ENCODE measurements at regions not wholly inside any gene's neighbourhood (a gene's known extent, or its start where the extent isn't known, plus 50 kb on each side); places are given as distances from the start of the nearest gene placed in this dataset.

DNA sequence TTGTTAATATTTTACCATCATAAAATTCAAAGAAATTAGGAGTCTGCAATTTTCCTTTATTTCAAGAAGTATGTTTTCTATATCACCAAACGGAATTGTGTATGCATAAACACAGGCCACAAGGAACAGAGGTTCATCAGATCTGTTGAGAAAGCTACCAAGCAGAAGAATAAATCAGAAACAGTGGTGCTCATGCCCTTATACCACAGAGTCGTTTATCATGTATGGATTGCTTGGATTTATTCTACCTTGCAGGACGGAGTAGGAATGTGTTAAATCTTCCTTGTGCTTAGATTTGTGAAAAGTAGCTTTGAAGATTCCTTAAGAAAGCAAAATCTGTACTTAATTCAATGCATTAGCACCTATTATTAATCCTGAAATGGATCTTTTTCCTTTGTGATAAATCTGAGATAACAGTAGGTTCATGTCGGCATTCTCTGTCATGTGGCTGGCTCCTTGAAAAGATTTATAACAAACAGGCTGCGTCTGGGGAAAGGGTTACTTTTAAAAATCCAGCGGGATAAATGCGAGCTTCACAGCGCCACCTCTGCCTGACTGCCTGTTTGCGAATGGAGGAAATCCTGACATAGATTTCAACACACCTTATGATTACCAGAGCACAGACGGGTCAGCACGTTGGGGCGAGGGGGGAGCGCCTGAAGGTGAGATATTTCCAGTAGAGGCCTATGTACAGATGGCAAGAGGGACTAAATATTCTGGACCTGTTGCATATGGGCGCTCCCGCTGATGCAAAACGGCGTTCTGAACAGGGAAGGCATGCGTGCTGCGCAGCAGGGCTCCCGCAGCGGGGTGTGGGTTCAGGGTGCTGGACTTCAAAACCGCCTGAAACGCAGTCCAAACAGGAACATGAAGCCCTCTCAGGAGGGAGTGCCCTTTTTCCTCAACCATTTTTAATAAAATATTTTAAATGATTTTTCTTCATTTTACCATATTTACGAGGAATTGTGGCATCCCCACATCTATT lies 445.5 kb upstream of the SGCG start:
- TF ChIP-seq POLR2A (IDR thresholded peaks at IDR 0.05; ENCODE audit: low read length) = no peak
- no peak for TF ChIP-seq GATA1 (IDR thresholded peaks at IDR 0.05; ENCODE audit: low read depth, low read length)
